ENCODE measurements at regions not wholly inside any gene's neighbourhood (a gene's known extent, or its start where the extent isn't known, plus 50 kb on each side); places are given as distances from the start of the nearest gene placed in this dataset.

DNA sequence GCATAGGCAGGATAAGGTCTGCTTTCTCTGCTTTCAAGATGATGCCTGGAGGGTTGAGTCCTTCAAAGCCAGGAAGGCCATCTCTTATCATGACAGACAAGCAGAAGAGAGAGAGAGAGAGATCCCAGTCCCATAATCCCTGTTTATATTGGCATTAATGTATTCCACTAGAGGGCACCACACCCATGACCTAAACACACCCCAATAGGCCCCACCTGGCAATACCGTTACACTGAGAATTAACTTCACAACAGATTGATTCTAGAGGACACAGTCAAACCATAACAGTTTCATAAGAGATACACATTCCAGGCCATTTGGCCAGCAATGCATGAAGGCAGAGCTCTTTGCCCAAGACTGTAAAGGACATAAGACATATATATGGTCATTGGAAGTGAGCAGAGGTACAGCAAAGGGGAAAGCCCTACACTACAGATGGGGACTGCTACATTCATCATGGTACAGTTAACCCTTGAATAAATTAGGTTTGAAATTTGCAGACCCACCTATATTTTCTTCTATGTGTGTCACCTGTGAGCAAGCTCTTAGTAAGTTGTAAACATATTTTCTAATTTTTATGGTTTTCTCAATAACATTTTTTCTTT, 1516.1 kb downstream of the RPIA start:
- TF ChIP-seq, protein P1, sequence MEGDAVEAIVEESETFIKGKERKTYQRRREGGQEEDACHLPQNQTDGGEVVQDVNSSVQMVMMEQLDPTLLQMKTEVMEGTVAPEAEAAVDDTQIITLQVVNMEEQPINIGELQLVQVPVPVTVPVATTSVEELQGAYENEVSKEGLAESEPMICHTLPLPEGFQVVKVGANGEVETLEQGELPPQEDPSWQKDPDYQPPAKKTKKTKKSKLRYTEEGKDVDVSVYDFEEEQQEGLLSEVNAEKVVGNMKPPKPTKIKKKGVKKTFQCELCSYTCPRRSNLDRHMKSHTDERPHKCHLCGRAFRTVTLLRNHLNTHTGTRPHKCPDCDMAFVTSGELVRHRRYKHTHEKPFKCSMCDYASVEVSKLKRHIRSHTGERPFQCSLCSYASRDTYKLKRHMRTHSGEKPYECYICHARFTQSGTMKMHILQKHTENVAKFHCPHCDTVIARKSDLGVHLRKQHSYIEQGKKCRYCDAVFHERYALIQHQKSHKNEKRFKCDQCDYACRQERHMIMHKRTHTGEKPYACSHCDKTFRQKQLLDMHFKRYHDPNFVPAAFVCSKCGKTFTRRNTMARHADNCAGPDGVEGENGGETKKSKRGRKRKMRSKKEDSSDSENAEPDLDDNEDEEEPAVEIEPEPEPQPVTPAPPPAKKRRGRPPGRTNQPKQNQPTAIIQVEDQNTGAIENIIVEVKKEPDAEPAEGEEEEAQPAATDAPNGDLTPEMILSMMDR (IDR thresholded peaks at IDR 0.05), result no peak
- TF ChIP-seq POLR2A (IDR thresholded peaks at IDR 0.05) (no peak), POLR2AphosphoS5 (IDR thresholded peaks at IDR 0.05) (no peak)

All from stomach (tissue), 4 donors.